ENCODE measurements at regions not wholly inside any gene's neighbourhood (a gene's known extent, or its start where the extent isn't known, plus 50 kb on each side); places are given as distances from the start of the nearest gene placed in this dataset.
"Not testable (repeated sequence)": the region's sequence is repeated elsewhere in the genome, so short reads cannot be mapped to it uniquely, and the experiment has no call there.

DNA sequence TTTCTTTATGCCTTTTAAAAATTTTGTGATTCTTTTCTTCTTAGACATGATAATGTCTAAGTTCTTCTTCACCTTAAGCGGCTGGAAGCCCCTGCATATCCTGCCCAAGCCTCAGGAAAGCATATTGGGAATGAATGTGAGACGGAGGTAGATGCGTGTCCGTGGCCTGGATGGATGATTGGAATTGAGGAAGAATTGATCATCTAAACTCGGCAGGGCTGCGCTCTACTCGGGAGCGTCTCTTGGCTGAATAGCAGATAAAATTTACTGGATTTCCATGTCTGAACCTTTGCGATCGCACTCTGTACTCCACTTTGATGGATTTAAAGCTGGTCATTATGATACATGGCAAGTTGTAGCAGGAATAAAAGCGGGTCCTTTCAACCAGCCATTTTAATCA lies 406.7 kb upstream of the ONECUT1 start:
- H3K27me3 ChIP-seq (ENCODE audit: insufficient read depth, low read length): no peaks in the 10 kb centered on the region
- no peak overlapping the region for H3K4me3 ChIP-seq (ENCODE audit: low read length in 2 of 2)
- Mint-ChIP-seq H3K4me1 (peaks cover 0 to 6% (median 2%) of the 10 kb centered on the region in 4 donors), H3K27ac (no peak overlapping the region), H3K27me3 (peaks cover 0 to 10% of the 10 kb centered on the region in 2 donors), H3K36me3 (no peaks in the 10 kb centered on the region), H3K4me3 (no peak overlapping the region), H3K9me3 (peaks cover 0 to 6% (median 0%) of the 10 kb centered on the region in 8 donors)
- no peaks in the 10 kb centered on the region for H3K9me3 ChIP-seq (ENCODE audit: control insufficient read depth in 1 of 2, low read length in 2 of 2)
- intact Hi-C loops (cut with micrococcal nuclease): loop anchor here (5.0 kb wide), 1 partner anchor 414 kb away; no protein-coding TSS in a partner anchor
- CTCF ChIA-PET (ENCODE audit: partially characterized antibody): no interaction called here
- POLR2A ChIA-PET (ENCODE audit: partially characterized antibody): no interaction called here
- no peak for DNase-seq
- no peaks in the 10 kb centered on the region for H3K4me1 ChIP-seq (ENCODE audit: insufficient read depth, low read length)
- H3K27ac ChIP-seq (ENCODE audit: low read depth, low read length): no peak overlapping the region
- H3K36me3 ChIP-seq (ENCODE audit: insufficient read depth, low read length): no peaks in the 10 kb centered on the region

- Histone ChIP-seq H3K4me3 (ENCODE audit: low read length in 2 of 2) (no peak overlapping the region), H3K9me3 (ENCODE audit: control insufficient read depth in 1 of 2, low read length in 2 of 2) (no peaks in the 10 kb centered on the region), H3K27ac (ENCODE audit: low read depth, low read length) (no peak overlapping the region), H3K27me3 (ENCODE audit: insufficient read depth, low read length) (no peaks in the 10 kb centered on the region), H3K36me3 (ENCODE audit: insufficient read depth, low read length) (no peaks in the 10 kb centered on the region), H3K4me1 (ENCODE audit: insufficient read depth, low read length) (no peaks in the 10 kb centered on the region)
- Mint-ChIP-seq H3K9me3 (peaks cover 0 to 6% (median 0%) of the 10 kb centered on the region in 8 donors), H3K27me3 (peaks cover 0 to 10% of the 10 kb centered on the region in 2 donors), H3K36me3 (no peaks in the 10 kb centered on the region), H3K4me3 (no peak overlapping the region), H3K4me1 (peaks cover 0 to 6% (median 2%) of the 10 kb centered on the region in 4 donors), H3K27ac (no peak overlapping the region)
- POLR2A ChIA-PET (ENCODE audit: partially characterized antibody): no interaction called here
- CTCF ChIA-PET (ENCODE audit: partially characterized antibody): no interaction called here
- no peak for DNase-seq
- intact Hi-C loops (cut with micrococcal nuclease): loop anchor here (5.0 kb wide), 1 partner anchor 414 kb away; no protein-coding TSS in a partner anchor
Observed at GRCh38 chr15:53196242-53196641, 406.1 kb upstream of the ONECUT1 start.

DNA sequence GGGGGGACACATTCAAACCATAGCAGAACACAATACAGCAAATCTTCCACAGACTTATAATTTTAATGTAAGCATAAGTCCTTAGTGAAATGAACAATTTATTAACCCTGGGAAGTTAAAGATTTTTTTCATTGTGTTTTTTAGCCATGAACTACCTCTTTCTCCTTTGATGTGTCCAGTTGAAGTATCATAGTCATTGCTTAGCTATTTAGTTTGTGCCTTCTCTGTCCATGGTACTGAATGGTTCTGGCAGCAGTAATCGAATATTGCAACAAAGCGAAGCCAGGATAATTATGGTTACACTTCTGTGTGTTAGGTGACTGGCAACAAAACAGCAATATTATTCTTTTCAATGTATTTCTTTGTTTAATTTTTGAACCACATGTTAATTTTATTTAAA lies 403.0 kb upstream of the ONECUT1 start:
- Mint-ChIP-seq H3K4me3 (no peak overlapping the region), H3K36me3 (no peaks in the 10 kb centered on the region), H3K27me3 (peaks cover 0 to 5% of the 10 kb centered on the region in 2 donors), H3K27ac (no peak overlapping the region), H3K9me3 (peaks cover 0 to 6% (median 2%) of the 10 kb centered on the region in 8 donors), H3K4me1 (peaks cover 0 to 6% (median 2%) of the 10 kb centered on the region in 4 donors)
- POLR2A ChIA-PET (ENCODE audit: partially characterized antibody): no interaction called here
- intact Hi-C loops (cut with micrococcal nuclease): no loop called here
- Histone ChIP-seq H3K9me3 (ENCODE audit: control insufficient read depth in 1 of 2, low read length in 2 of 2) (no peaks in the 10 kb centered on the region), H3K36me3 (ENCODE audit: insufficient read depth, low read length) (no peaks in the 10 kb centered on the region), H3K27me3 (ENCODE audit: insufficient read depth, low read length) (no peaks in the 10 kb centered on the region), H3K4me3 (ENCODE audit: low read length in 2 of 2) (no peak overlapping the region), H3K27ac (ENCODE audit: low read depth, low read length) (no peak overlapping the region), H3K4me1 (ENCODE audit: insufficient read depth, low read length) (no peaks in the 10 kb centered on the region)
- DNase-seq: no peak
- CTCF ChIA-PET (ENCODE audit: partially characterized antibody): no interaction called here

- intact Hi-C loops (cut with micrococcal nuclease): no loop called here
- no peaks in the 10 kb centered on the region for H3K27me3 ChIP-seq (ENCODE audit: insufficient read depth, low read length)
- no peaks in the 10 kb centered on the region for H3K27me3 Mint-ChIP-seq
- no peaks in the 10 kb centered on the region for H3K4me1 Mint-ChIP-seq
- peaks cover 0 to 11% (median 6%) of the 10 kb centered on the region in 8 donors for H3K9me3 Mint-ChIP-seq
- no peak overlapping the region for H3K27ac Mint-ChIP-seq
- CTCF ChIA-PET (ENCODE audit: partially characterized antibody): no interaction called here
- no peak overlapping the region for H3K4me3 Mint-ChIP-seq
- DNase-seq: no peak
- H3K36me3 Mint-ChIP-seq: no peaks in the 10 kb centered on the region
- H3K27ac ChIP-seq (ENCODE audit: low read depth, low read length): no peak overlapping the region
- no peaks in the 10 kb centered on the region for H3K9me3 ChIP-seq (ENCODE audit: control insufficient read depth in 1 of 2, low read length in 2 of 2)
- H3K4me3 ChIP-seq (ENCODE audit: low read length in 2 of 2): no peak overlapping the region
- H3K4me1 ChIP-seq (ENCODE audit: insufficient read depth, low read length): no peaks in the 10 kb centered on the region
- H3K36me3 ChIP-seq (ENCODE audit: insufficient read depth, low read length): no peaks in the 10 kb centered on the region
- POLR2A ChIA-PET (ENCODE audit: partially characterized antibody): no interaction called here
Observed at GRCh38 chr15:53189860-53190259, 399.7 kb upstream of the ONECUT1 start.

- H3K4me3 Mint-ChIP-seq; DNase-seq; POLR2A ChIA-PET (ENCODE audit: partially characterized antibody); H3K27ac ChIP-seq (ENCODE audit: low read depth, low read length); H3K4me1 ChIP-seq (ENCODE audit: insufficient read depth, low read length); H3K36me3 ChIP-seq (ENCODE audit: insufficient read depth, low read length); H3K4me1 Mint-ChIP-seq; CTCF ChIA-PET (ENCODE audit: partially characterized antibody); intact Hi-C loops (cut with micrococcal nuclease); H3K27ac Mint-ChIP-seq; H3K27me3 ChIP-seq (ENCODE audit: insufficient read depth, low read length); H3K36me3 Mint-ChIP-seq; H3K27me3 Mint-ChIP-seq; H3K9me3 ChIP-seq (ENCODE audit: control insufficient read depth in 1 of 2, low read length in 2 of 2); H3K4me3 ChIP-seq (ENCODE audit: low read length in 2 of 2): not testable (repeated sequence)
- H3K9me3 Mint-ChIP-seq: peaks cover 0 to 23% (median 9%) of the 10 kb centered on the region in 8 donors
Observed at GRCh38 chr15:53183449-53183848, 393.3 kb upstream of the ONECUT1 start.

DNA sequence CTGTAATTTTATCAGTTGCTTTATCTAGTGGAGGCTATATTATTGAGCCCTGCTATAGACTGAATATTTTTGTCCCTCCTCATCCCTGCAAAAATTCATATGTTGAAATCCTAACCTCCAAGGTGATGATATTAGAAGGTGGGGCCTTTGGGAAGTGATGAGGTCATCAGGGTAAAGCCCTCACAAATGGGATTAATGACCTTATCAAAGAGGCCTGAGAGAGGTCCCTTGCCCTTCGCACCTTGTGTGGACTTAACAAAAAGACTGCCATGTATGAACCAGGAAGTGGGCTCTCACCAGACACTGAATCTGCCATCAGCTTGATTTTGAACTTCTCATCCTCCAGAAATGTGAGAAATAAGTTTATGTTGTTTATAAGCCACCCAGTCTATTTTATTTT lies 381.4 kb upstream of the ONECUT1 start:
- H3K27ac Mint-ChIP-seq: no peak overlapping the region
- no peaks in the 10 kb centered on the region for H3K9me3 ChIP-seq (ENCODE audit: control insufficient read depth in 1 of 2, low read length in 2 of 2)
- H3K36me3 ChIP-seq (ENCODE audit: insufficient read depth, low read length): no peaks in the 10 kb centered on the region
- ChIA-PET POLR2A (ENCODE audit: partially characterized antibody) (no interaction called here), CTCF (ENCODE audit: partially characterized antibody) (interaction anchor here (0.7 kb wide), 1 partner anchor 10 kb away, joined by 3 read pairs; no protein-coding TSS in a partner anchor)
- H3K4me1 ChIP-seq (ENCODE audit: insufficient read depth, low read length): no peaks in the 10 kb centered on the region
- H3K36me3 Mint-ChIP-seq: no peaks in the 10 kb centered on the region
- intact Hi-C loops (cut with micrococcal nuclease): no loop called here
- peaks cover 0 to 2% (median 0%) of the 10 kb centered on the region in 8 donors for H3K9me3 Mint-ChIP-seq
- H3K4me3 Mint-ChIP-seq: no peak overlapping the region
- no peak overlapping the region for H3K4me3 ChIP-seq (ENCODE audit: low read length in 2 of 2)
- H3K27me3 Mint-ChIP-seq: peaks cover 0 to 1% of the 10 kb centered on the region in 2 donors
- no peak overlapping the region for H3K27ac ChIP-seq (ENCODE audit: low read depth, low read length)
- DNase-seq: no peak
- no peaks in the 10 kb centered on the region for H3K4me1 Mint-ChIP-seq
- H3K27me3 ChIP-seq (ENCODE audit: insufficient read depth, low read length): no peaks in the 10 kb centered on the region

- H3K27ac ChIP-seq (ENCODE audit: low read depth, low read length): no peak overlapping the region
- ChIA-PET CTCF (ENCODE audit: partially characterized antibody) (no interaction called here), POLR2A (ENCODE audit: partially characterized antibody) (no interaction called here)
- H3K27ac Mint-ChIP-seq: no peak overlapping the region
- no peak overlapping the region for H3K4me3 ChIP-seq (ENCODE audit: low read length in 2 of 2)
- no peaks in the 10 kb centered on the region for H3K27me3 ChIP-seq (ENCODE audit: insufficient read depth, low read length)
- no peak overlapping the region for H3K4me3 Mint-ChIP-seq
- H3K9me3 ChIP-seq (ENCODE audit: control insufficient read depth in 1 of 2, low read length in 2 of 2): no peaks in the 10 kb centered on the region
- intact Hi-C loops (cut with micrococcal nuclease): no loop called here
- H3K9me3 Mint-ChIP-seq: peaks cover 0 to 2% (median 0%) of the 10 kb centered on the region in 8 donors
- no peaks in the 10 kb centered on the region for H3K36me3 Mint-ChIP-seq
- H3K27me3 Mint-ChIP-seq: peaks cover 0 to 2% of the 10 kb centered on the region in 2 donors
- no peaks in the 10 kb centered on the region for H3K36me3 ChIP-seq (ENCODE audit: insufficient read depth, low read length)
- DNase-seq: no peak
- H3K4me1 ChIP-seq (ENCODE audit: insufficient read depth, low read length): no peaks in the 10 kb centered on the region
- H3K4me1 Mint-ChIP-seq: no peaks in the 10 kb centered on the region
Observed at GRCh38 chr15:53166684-53167201, 376.6 kb upstream of the ONECUT1 start.

Data from CD4-positive, alpha-beta memory T cell (primary cell).